ENCODE measurements at regions not wholly inside any gene's neighbourhood (a gene's known extent, or its start where the extent isn't known, plus 50 kb on each side); places are given as distances from the start of the nearest gene placed in this dataset.

DNA sequence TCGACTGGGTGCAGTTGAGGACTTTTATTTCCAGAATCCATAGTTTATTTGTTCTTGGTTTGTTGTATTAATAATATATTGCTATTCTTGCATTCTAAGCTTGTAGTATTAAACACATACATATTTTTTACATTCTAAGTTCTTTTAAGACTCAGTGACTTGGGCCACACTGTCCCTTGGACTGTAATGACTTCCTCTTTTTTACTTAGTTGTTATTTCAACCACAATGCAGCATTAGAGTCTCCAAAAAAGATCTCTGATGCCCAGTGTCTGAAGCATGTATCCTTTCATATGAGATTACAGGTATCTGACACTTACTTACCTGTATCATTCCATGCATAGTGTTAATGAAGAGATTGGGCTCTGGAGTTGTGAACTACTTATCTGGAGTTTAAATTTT, 864.9 kb upstream of the PCDH20 start:
- DNase-seq (ENCODE audit: low read depth), result no peak
- TF ChIP-seq, protein P1, sequence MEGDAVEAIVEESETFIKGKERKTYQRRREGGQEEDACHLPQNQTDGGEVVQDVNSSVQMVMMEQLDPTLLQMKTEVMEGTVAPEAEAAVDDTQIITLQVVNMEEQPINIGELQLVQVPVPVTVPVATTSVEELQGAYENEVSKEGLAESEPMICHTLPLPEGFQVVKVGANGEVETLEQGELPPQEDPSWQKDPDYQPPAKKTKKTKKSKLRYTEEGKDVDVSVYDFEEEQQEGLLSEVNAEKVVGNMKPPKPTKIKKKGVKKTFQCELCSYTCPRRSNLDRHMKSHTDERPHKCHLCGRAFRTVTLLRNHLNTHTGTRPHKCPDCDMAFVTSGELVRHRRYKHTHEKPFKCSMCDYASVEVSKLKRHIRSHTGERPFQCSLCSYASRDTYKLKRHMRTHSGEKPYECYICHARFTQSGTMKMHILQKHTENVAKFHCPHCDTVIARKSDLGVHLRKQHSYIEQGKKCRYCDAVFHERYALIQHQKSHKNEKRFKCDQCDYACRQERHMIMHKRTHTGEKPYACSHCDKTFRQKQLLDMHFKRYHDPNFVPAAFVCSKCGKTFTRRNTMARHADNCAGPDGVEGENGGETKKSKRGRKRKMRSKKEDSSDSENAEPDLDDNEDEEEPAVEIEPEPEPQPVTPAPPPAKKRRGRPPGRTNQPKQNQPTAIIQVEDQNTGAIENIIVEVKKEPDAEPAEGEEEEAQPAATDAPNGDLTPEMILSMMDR (conservative IDR thresholded peaks at IDR 0.05; ENCODE audit: control insufficient read depth, insufficient read depth, low read depth, low read length), result no peak
- H3K4me3 ChIP-seq (ENCODE audit: control insufficient read depth, low read depth, low read length), result no peak overlapping the region

- no peak overlapping the region for H3K4me3 ChIP-seq (ENCODE audit: control insufficient read depth, low read depth, low read length)
Observed at GRCh38 chr13:62278271-62278670, 862.6 kb upstream of the PCDH20 start.

GRCh38 chr13:62251734-62252133, 836.1 kb upstream of the PCDH20 start:
- TF ChIP-seq, protein P1 (conservative IDR thresholded peaks at IDR 0.05; ENCODE audit: control insufficient read depth, insufficient read depth, low read depth, low read length), result no peak
- no peak for DNase-seq (ENCODE audit: low read depth)

More at GRCh38 chr13:62278271-62278670, 862.6 kb upstream of the PCDH20 start:
- DNase-seq (ENCODE audit: low read depth), result no peak
- TF ChIP-seq, protein P1 (conservative IDR thresholded peaks at IDR 0.05; ENCODE audit: control insufficient read depth, insufficient read depth, low read depth, low read length), result no peak

GRCh38 chr13:62250501-62251201, 835.0 kb upstream of the PCDH20 start:
- TF ChIP-seq, protein P1 (conservative IDR thresholded peaks at IDR 0.05; ENCODE audit: control insufficient read depth, insufficient read depth, low read depth, low read length), result no peak
- no peak for DNase-seq (ENCODE audit: low read depth)

More at GRCh38 chr13:62251734-62252133, 836.1 kb upstream of the PCDH20 start:
- no peak overlapping the region for H3K4me3 ChIP-seq (ENCODE audit: control insufficient read depth, low read depth, low read length)

GRCh38 chr13:62246581-62246980, 830.9 kb upstream of the PCDH20 start:
- H3K4me3 ChIP-seq (ENCODE audit: control insufficient read depth, low read depth, low read length), result no peak overlapping the region
- no peak for DNase-seq (ENCODE audit: low read depth)
- TF ChIP-seq, protein P1 (conservative IDR thresholded peaks at IDR 0.05; ENCODE audit: control insufficient read depth, insufficient read depth, low read depth, low read length), result no peak

More at GRCh38 chr13:62250501-62251201, 835.0 kb upstream of the PCDH20 start:
- no peak overlapping the region for H3K4me3 ChIP-seq (ENCODE audit: control insufficient read depth, low read depth, low read length)

DNA sequence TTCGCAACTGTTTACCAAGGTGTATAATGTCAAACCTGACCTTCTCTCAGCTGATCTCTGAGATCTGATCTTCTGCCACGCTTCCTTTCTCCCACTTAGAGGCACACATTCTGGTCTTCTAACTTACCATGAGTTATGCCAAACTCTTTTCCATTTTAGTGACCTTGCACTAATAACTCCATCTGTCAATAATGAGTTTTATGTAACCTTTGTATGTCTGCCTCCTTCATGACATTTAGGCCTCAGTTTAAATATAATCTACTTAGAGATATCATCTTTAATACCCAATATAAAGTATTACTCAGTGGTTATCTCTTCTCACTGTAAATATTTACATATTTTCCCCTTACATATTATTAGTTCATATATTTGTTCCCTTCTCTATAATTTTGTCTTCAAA, 827.5 kb upstream of the PCDH20 start:
- TF ChIP-seq, protein P1 (conservative IDR thresholded peaks at IDR 0.05; ENCODE audit: control insufficient read depth, insufficient read depth, low read depth, low read length), result no peak
- no peak for DNase-seq (ENCODE audit: low read depth)
- no peak overlapping the region for H3K4me3 ChIP-seq (ENCODE audit: control insufficient read depth, low read depth, low read length)

Measured in fibroblast of mammary gland (primary cell).